ENCODE measurements at regions not wholly inside any gene's neighbourhood (a gene's known extent, or its start where the extent isn't known, plus 50 kb on each side); places are given as distances from the start of the nearest gene placed in this dataset.

- TF ChIP-seq MAX (IDR thresholded peaks at IDR 0.05) (no peak), REST (IDR thresholded peaks at IDR 0.05; ENCODE audit: low read depth) (no peak), NFIC (IDR thresholded peaks at IDR 0.05) (no peak), TAF1 (IDR thresholded peaks at IDR 0.05; ENCODE audit: low read depth) (no peak), TEAD4 (IDR thresholded peaks at IDR 0.05) (no peak), YY1 (IDR thresholded peaks at IDR 0.05; ENCODE audit: low read depth) (no peak), CEBPB (IDR thresholded peaks at IDR 0.05) (no peak), EP300 (IDR thresholded peaks at IDR 0.05; ENCODE audit: borderline replicate concordance) (no peak), CREB1 (IDR thresholded peaks at IDR 0.05; ENCODE audit: low read depth) (no peak), EGR1 (IDR thresholded peaks at IDR 0.05) (no peak)
Observed at GRCh38 chr12:126042286-126042685, 977.1 kb downstream of the AACS start.
